Inferior parietal cortex (tissue), 1 donor: ENCODE measurements at regions not wholly inside any gene's neighbourhood (a gene's known extent, or its start where the extent isn't known, plus 50 kb on each side); places are given as distances from the start of the nearest gene placed in this dataset.

Experiments
- DNase-seq: peaks from one replicate; pipeline ENCODE4 v3.0.0-alpha.2; 2016; ENCODE audit errors: extremely low spot score

- DNase-seq = no peak
Observed at GRCh38 chr14:98548071-98548686, 723.8 kb downstream of the BCL11B start.

GRCh38 chr14:98551028-98551427 is 721.0 kb downstream of the BCL11B start:
- no peak for DNase-seq

- DNase-seq = no peak
Observed at GRCh38 chr14:98555440-98555839, 716.6 kb downstream of the BCL11B start.

- no peak for DNase-seq
Observed at GRCh38 chr14:98564006-98564405, 708.0 kb downstream of the BCL11B start.

- no peak for DNase-seq
Observed at GRCh38 chr14:98564541-98564940, 707.5 kb downstream of the BCL11B start.

- DNase-seq = no peak
Observed at GRCh38 chr14:98571104-98571503, 700.9 kb downstream of the BCL11B start.

- no peak for DNase-seq
Observed at GRCh38 chr14:98573082-98573481, 698.9 kb downstream of the BCL11B start.

- DNase-seq = no peak
Observed at GRCh38 chr14:98576463-98576862, 695.5 kb downstream of the BCL11B start.

GRCh38 chr14:98578204-98578603 is 693.8 kb downstream of the BCL11B start:
- no peak for DNase-seq

GRCh38 chr14:98579140-98579539 is 692.9 kb downstream of the BCL11B start:
- no peak for DNase-seq

- DNase-seq = no peak
Observed at GRCh38 chr14:98580131-98580678, 691.8 kb downstream of the BCL11B start.

GRCh38 chr14:98582276-98582675 is 689.7 kb downstream of the BCL11B start:
- DNase-seq = no peak

GRCh38 chr14:98591161-98591560 is 680.8 kb downstream of the BCL11B start:
- DNase-seq = no peak

- DNase-seq = no peak
Observed at GRCh38 chr14:98592611-98593170, 679.3 kb downstream of the BCL11B start.

GRCh38 chr14:98593361-98593761 is 678.6 kb downstream of the BCL11B start:
- DNase-seq = peak; percentile 83

- peak; percentile 12 for DNase-seq
Observed at GRCh38 chr14:98594156-98594555, 677.8 kb downstream of the BCL11B start.

GRCh38 chr14:98598576-98598975 is 673.4 kb downstream of the BCL11B start:
- no peak for DNase-seq

- DNase-seq = no peak
Observed at GRCh38 chr14:98599082-98599481, 672.9 kb downstream of the BCL11B start.

GRCh38 chr14:98602983-98603382 is 669.0 kb downstream of the BCL11B start:
- no peak for DNase-seq

- no peak for DNase-seq
Observed at GRCh38 chr14:98605043-98605442, 667.0 kb downstream of the BCL11B start.

- no peak for DNase-seq
Observed at GRCh38 chr14:98606041-98606640, 665.9 kb downstream of the BCL11B start.

- no peak for DNase-seq
Observed at GRCh38 chr14:98606816-98607215, 665.2 kb downstream of the BCL11B start.

GRCh38 chr14:98607341-98607910 is 664.6 kb downstream of the BCL11B start:
- DNase-seq = no peak
